H7 (cell line): ENCODE measurements at regions not wholly inside any gene's neighbourhood (a gene's known extent, or its start where the extent isn't known, plus 50 kb on each side); places are given as distances from the start of the nearest gene placed in this dataset.
A peak's percentile ranks its signal among the peaks of the same experiment; 100 is the strongest.

ENCODE experiments used
- DNase-seq: peaks from one replicate; pipeline ENCODE4 v3.0.0; 2012
- H3K27me3 ChIP-seq: 2 replicates; pipeline ENCODE4 v1.6.0; 2011; ENCODE audit warnings: mild to moderate bottlenecking, low read length; ENCODE audit not compliant: control insufficient read depth, insufficient read depth
- H3K36me3 ChIP-seq: replicated peaks from 2 replicates; pipeline ENCODE4 v1.5.1; 2011; ENCODE audit warnings: low read length; ENCODE audit not compliant: control insufficient read depth, insufficient read depth
- H3K4me3 ChIP-seq: 2 replicates; pipeline ENCODE4 v1.5.1; 2011; ENCODE audit warnings: low read depth, mild to moderate bottlenecking, control low read depth, low read length, moderate library complexity; ENCODE audit not compliant: insufficient read depth

DNA sequence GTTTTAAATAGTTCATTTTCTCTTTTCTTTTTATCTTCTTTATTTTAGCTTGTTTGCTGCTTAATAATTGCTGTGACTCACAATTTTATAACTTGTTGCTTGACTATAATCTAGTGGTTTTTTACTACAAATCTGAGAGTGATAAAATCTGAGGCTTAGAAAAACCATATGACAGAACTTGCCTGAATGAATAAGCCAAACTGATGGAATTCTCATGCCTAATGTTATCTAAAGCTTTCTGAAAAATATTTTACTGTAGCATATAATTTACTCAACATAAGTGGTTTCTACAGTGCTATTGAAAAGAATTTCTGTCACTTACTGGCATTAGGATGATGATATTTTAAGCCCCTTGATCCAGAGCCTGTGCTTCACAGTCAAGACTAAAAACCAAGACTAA is 175.1 kb downstream of the VGLL3 start:
- Histone ChIP-seq H3K36me3 (no peaks in the 10 kb centered on the region), H3K27me3 (no peaks in the 10 kb centered on the region), H3K4me3 (no peak overlapping the region)
- DNase-seq: no peak

DNA sequence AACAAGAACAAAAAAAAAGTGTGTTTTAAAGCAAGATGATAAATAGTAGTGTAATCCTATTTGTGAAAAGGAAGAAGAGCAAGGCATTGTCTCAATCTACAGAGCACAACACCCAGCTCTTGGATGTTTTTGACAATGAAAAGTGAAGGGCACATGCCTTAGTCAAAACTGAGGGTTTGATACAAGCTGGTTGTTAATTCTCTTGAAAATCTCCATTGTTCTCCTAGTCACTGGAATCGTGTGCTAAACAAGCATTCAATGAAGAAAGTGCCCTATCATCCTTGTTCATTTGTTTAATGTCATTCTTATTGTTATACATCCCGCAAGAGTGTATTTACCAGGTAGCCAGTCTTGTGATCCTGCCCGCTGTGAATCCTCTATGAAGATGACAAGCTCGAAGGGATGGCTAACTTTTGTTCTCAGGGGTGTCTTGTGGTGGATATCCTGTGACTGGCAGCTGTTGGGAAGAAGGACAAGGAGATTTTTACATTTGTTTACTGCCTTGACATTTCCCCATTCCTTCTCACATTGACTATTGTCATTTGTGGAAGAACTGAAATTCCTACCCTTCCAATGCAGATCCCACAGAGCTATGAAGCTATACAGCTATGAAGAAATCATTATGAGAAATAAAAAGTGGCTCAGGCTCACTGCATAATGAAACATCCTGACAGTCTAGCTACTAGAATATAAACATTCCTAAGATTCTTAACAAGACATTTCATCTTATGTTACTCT is 175.9 kb downstream of the VGLL3 start:
- DNase-seq: peak; percentile 6
- H3K36me3 ChIP-seq: no peaks in the 10 kb centered on the region
- H3K4me3 ChIP-seq: no peak overlapping the region
- H3K27me3 ChIP-seq: no peaks in the 10 kb centered on the region

DNA sequence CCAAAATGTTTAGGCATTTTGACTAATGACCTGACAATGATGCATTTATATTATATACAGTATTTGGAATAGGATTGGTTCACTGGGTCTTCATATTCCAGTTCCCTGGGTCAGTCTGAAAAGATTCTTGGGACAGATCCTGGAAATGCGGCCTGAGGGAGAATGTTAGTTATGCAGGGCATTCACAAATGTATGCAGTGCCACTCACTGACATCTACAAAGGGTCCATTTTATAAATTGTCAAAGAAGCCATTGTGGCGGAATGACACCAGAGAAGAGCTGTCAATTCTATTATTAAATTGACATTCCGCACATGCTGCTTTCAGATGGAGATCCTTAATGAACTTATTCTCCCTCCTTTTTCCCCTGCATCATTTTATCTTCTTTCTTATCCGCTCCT is 176.6 kb downstream of the VGLL3 start:
- no peak for DNase-seq
- Histone ChIP-seq H3K27me3 (no peaks in the 10 kb centered on the region), H3K36me3 (no peaks in the 10 kb centered on the region), H3K4me3 (no peak overlapping the region)

DNA sequence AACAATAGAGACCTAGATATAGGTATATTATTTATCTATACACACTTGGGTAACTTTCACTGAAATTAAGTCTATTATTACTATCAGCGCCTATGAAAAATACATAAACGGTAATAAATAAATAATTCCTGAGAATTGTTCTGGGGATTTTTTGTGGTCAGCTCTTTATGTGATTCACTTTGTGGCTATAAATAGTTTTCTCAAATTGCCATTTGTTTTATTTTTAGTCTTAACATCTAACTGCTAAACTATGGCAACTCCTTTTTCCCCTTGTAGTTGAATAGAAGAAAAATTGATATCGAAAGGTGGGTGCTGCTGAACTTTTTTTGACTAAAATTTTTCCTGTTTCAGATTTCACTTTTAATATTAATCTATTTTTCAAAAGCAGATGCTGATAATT is 189.0 kb downstream of the VGLL3 start:
- Histone ChIP-seq H3K36me3 (no peaks in the 10 kb centered on the region), H3K4me3 (no peak overlapping the region), H3K27me3 (no peaks in the 10 kb centered on the region)
- DNase-seq: no peak

DNA sequence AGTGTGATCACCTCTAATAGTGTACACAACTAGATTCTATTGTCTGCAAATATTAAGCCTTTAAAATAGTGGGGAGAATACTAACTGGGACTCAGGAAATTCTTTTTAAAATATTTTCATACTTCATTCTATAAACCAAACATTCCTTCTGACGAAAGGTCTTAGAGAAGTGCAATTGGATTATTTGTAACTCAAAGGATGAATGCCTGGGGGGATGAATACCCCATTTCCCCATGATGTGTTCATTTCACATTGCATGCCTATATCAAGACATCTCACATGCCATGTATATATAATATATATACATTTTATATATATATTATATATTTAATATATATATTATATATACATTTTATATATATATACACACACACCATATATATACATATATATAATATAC is 189.9 kb downstream of the VGLL3 start:
- Histone ChIP-seq H3K27me3 (no peaks in the 10 kb centered on the region), H3K36me3 (no peaks in the 10 kb centered on the region), H3K4me3 (no peak overlapping the region)
- DNase-seq: no peak

DNA sequence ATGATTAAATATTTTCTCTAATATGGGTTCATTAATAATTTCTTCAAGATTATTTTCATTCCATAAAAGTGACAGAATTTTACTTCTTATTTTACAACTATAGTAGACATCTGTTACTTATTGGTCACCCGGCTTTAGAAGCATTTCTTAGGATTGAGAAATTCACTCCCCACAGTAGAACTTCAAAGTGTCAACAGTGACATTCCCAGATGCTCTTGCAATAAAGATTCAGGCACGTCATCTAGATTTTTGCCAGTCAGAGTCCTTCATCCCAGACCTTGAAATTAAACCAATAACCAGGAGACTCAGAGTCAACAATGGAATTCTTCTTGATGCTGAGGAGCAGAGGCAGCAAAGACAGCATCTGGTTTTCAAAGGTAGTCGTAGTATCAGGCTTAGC is 190.8 kb downstream of the VGLL3 start:
- DNase-seq: no peak
- H3K27me3 ChIP-seq: no peaks in the 10 kb centered on the region

DNA sequence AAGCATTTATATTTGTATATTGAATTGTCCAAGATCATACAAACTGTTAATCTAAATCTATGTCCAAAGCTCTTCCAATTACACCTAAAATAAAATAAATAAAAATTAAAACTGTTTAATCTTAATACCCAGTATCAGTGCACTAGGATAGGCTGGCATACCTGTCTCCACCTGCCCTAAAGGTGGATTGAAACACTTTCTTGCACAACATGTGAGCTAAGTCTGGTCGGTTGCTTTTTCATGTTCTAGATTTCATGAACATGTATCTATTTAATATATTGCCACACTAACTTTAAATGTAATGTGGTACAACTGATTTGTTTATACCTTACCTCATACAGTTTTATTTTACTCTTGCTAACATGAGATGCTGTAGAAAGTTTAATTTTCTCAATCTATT is 193.0 kb downstream of the VGLL3 start:
- no peak for DNase-seq
- H3K4me3 ChIP-seq: no peak overlapping the region
- no peaks in the 10 kb centered on the region for H3K27me3 ChIP-seq

More for the DNA sequence above, 190.8 kb downstream of the VGLL3 start:
- no peaks in the 10 kb centered on the region for H3K36me3 ChIP-seq
- H3K4me3 ChIP-seq: no peak overlapping the region

DNA sequence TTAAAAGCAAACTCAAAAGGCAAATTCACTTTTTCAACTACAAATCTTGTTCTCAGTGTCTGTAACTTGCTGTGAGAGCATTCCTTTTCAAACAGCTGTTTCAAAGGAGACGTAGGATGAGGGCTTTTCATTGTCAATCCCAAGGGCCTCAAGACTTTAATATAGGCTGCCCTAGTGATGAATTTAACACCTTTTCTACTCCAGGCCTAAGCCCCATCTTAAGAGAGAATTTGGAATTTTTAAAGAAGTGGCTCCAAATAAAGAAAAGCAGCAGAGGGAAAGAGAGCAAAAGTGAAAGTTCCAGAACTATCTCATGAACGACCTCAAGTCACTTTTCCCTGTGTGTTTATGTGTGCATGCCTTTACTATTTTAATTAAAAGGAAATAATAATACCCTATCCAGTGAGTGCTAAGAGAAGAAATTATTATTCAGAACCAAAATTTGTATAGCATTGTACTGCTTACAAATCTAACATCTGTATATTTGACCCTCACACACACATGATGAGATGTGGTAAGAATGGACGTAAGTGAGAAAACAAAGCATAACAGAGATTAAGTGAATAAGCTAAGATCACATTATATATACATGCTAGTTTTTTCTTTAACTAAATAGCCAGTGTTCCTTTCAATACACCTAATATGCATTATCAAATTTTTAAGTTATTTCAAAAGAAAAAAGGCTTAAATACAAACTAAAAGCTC is 196.4 kb downstream of the VGLL3 start:
- no peak for DNase-seq
- H3K4me3 ChIP-seq: no peak overlapping the region
- no peaks in the 10 kb centered on the region for H3K27me3 ChIP-seq
- H3K36me3 ChIP-seq: no peaks in the 10 kb centered on the region

More for the DNA sequence above, 193.0 kb downstream of the VGLL3 start:
- no peaks in the 10 kb centered on the region for H3K36me3 ChIP-seq

DNA sequence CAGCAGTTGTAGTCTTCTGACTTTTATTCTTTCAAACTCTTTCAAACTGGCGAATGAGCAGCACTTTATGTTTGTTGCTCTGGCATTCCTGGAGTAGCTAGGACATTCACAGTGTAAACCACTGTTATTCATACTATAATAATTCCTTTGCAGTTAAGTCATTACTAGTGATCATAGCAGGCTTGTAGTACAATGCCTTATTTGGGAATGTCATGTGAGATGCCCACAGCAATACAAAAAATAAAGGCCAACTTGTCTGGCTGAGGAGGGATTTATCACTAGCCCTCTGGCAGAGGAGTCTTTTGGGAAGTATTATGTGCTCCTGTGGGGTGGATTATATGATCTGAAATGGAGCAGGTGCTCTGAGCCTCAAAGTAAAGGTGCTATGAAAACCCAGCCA is 197.2 kb downstream of the VGLL3 start:
- Histone ChIP-seq H3K27me3 (no peaks in the 10 kb centered on the region), H3K4me3 (no peak overlapping the region), H3K36me3 (no peaks in the 10 kb centered on the region)
- DNase-seq: no peak

DNA sequence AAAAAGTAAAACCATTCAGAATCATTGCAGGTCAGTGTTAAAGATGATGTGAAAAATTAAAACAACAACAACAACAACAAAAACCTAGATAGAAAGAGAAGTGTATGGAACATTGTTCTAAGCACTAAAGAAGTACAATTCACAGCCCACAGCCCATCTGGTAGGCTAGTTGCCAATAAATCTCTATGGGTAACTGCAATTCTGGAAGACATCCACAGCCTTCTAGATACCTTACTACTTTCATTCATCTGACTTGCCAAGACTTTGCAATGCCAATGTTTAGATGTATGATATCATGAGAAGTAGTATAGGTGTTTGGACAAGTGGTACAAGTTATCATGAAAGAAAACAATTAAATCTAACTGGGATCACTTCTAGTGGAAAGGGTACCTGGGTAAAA is 198.6 kb downstream of the VGLL3 start:
- no peaks in the 10 kb centered on the region for H3K27me3 ChIP-seq
- no peak overlapping the region for H3K4me3 ChIP-seq
- DNase-seq: no peak
- no peaks in the 10 kb centered on the region for H3K36me3 ChIP-seq

DNA sequence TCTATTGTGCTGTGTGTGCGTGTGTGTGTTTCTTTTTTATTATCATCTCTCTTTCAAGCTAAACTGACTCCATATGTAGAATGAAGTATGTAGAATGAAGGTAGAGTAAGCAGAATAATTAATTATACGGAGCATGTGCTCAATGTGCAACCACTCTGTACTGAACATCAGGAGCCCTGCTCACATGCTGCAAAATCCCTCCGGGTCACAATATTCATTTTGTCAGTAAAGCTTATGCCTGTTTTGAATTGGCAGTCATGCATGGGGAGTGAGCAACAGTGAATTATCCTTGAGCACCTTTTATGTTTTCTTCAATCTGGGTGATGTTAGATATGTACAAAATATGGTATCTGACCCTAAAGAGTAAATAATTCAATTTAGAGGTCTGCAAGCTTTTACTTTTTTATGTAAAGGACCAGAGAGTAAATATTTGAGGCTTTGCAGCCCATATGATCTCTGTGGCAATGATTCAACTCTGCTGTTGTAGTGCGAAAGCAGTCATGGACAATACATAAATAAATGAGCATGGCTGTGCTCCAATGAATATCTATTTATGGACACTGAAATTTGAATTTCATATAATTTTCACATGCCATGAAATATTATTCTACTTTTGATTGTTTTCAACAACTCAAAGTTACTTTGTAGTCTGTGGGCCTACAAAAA is 199.9 kb downstream of the VGLL3 start:
- H3K27me3 ChIP-seq: no peaks in the 10 kb centered on the region
- no peak for DNase-seq
- no peak overlapping the region for H3K4me3 ChIP-seq
- H3K36me3 ChIP-seq: no peaks in the 10 kb centered on the region

DNA sequence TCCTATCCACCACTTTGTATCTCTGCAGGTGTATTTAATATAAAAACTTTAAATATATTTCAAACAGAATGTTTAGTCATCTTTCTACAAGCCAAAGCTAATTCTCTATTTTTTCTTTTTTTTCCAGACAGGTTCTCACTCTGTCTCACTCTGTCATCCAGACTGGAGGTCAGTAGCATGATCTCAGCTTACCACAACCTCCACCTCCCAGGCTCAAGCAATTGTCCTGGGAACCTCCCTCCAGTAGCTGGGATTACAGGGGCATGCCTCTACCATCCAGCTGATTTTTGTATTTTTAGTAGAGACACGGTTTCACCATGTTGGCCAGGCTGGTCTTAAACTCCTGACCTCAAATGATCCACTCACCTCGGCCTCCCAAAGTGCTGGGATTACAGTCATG is 202.6 kb downstream of the VGLL3 start:
- Histone ChIP-seq H3K36me3 (no peaks in the 10 kb centered on the region), H3K27me3 (no peaks in the 10 kb centered on the region), H3K4me3 (no peak overlapping the region)
- DNase-seq: no peak

DNA sequence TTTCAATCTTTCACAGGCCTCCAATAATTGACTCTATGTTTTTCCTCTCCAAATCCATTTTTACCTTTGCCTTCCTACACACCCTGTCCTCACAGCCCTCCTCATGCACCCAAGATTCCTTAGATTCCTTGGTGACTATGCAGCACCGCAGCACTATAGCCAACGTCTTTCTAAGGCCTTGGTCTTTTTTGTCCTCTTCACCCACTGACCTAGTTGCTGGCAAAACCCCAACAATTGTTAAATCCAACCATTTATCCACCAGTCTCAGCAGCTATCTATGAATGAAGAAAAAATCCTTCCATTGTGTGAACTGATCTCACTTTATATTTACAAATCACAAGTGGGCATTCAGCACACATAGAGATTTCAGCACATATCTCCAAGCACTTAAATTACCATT is 203.9 kb downstream of the VGLL3 start:
- DNase-seq: no peak
- no peaks in the 10 kb centered on the region for H3K27me3 ChIP-seq

DNA sequence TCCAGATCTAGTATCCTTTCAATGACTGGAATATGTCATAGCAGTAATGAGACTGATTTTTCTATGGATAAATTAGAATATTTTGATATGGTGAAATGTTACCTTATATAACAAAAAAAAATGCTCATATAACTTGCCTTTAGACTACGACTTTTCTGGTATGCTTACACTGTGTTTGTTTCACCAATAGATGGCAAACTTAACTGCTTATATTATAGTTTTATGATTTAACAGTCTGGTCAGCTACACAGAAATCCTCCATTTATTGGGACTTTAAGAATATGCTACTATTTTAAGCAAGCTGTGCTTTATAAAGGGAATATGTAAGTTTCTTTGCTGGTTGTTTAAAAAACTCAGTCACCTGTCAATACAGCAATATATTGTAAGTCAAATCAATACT is 205.6 kb downstream of the VGLL3 start:
- DNase-seq: no peak
- no peaks in the 10 kb centered on the region for H3K27me3 ChIP-seq
- no peaks in the 10 kb centered on the region for H3K36me3 ChIP-seq
- H3K4me3 ChIP-seq: no peak overlapping the region

More for the DNA sequence above, 203.9 kb downstream of the VGLL3 start:
- H3K36me3 ChIP-seq: no peaks in the 10 kb centered on the region
- no peak overlapping the region for H3K4me3 ChIP-seq

DNA sequence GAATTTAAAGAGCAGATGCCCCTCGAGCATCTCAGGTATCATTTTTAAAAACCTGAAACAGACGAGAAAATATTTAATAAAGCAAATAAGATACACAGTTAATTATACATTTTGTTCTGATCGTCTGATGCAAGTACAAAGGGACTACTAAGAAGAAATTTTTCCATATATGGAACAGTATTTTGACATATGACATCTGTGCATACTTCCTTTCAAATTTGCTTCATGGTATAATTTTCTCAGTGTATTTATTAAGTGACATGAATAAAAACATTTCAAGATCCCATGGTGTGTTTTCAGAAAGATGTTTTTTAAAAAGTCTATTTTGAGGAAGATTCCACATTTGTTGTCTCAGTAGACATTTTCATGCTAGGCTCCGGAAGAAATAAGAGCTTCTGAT is 208.1 kb downstream of the VGLL3 start:
- no peaks in the 10 kb centered on the region for H3K36me3 ChIP-seq
- DNase-seq: no peak
- no peak overlapping the region for H3K4me3 ChIP-seq
- no peaks in the 10 kb centered on the region for H3K27me3 ChIP-seq
